ENCODE measurements at regions not wholly inside any gene's neighbourhood (a gene's known extent, or its start where the extent isn't known, plus 50 kb on each side); places are given as distances from the start of the nearest gene placed in this dataset.

GRCh38 chr2:204172145-204172600 is 235.6 kb downstream of the ICOS start:
- TF ChIP-seq, protein P1, sequence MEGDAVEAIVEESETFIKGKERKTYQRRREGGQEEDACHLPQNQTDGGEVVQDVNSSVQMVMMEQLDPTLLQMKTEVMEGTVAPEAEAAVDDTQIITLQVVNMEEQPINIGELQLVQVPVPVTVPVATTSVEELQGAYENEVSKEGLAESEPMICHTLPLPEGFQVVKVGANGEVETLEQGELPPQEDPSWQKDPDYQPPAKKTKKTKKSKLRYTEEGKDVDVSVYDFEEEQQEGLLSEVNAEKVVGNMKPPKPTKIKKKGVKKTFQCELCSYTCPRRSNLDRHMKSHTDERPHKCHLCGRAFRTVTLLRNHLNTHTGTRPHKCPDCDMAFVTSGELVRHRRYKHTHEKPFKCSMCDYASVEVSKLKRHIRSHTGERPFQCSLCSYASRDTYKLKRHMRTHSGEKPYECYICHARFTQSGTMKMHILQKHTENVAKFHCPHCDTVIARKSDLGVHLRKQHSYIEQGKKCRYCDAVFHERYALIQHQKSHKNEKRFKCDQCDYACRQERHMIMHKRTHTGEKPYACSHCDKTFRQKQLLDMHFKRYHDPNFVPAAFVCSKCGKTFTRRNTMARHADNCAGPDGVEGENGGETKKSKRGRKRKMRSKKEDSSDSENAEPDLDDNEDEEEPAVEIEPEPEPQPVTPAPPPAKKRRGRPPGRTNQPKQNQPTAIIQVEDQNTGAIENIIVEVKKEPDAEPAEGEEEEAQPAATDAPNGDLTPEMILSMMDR (IDR thresholded peaks at IDR 0.05 in 4 of 5, conservative IDR thresholded peaks at IDR 0.05 in 1 of 5): no peak
- no peak for TF ChIP-seq POLR2A (IDR thresholded peaks at IDR 0.05)
